GM23338 (cell line): ENCODE measurements at regions not wholly inside any gene's neighbourhood (a gene's known extent, or its start where the extent isn't known, plus 50 kb on each side); places are given as distances from the start of the nearest gene placed in this dataset.

Experiments
- CREB1 ChIP-seq: fragments of 250-450 bp; sonication (Bioruptor Pico); IDR thresholded peaks from 2 replicates; pipeline ENCODE4 v1.5.0; 2020; ENCODE audit warnings: low read depth, mild to moderate bottlenecking, moderate library complexity
- CTCF ChIP-seq, 2 experiments: fragments of 200-600 bp in 1 of 2; sonication (generic) in 1 of 2; conservative IDR thresholded peaks; 2 replicates each; pipeline versions ENCODE4 v1.5.1 to v1.6.1; 2016 to 2017; ENCODE audit warnings: antibody characterized with exemption in 2 of 2, low read depth in 2 of 2, mild to moderate bottlenecking in 2 of 2, moderate library complexity in 1 of 2
- EZH2 ChIP-seq: fragments of 200-600 bp; sonication (generic); IDR thresholded peaks from one replicate; pipeline ENCODE4 v1.8.0; 2017; ENCODE audit warnings: antibody characterized with exemption, mild to moderate bottlenecking, low read depth; ENCODE audit not compliant: unreplicated experiment
- EZH2phosphoT487 ChIP-seq: fragments of 200-600 bp; sonication (generic); IDR thresholded peaks from one replicate; pipeline ENCODE4 v1.8.1; 2018; ENCODE audit warnings: antibody characterized with exemption; ENCODE audit not compliant: unreplicated experiment
- JUNB ChIP-seq: IDR thresholded peaks from one replicate; pipeline ENCODE4 v1.6.1; 2016; ENCODE audit warnings: antibody characterized with exemption; ENCODE audit not compliant: unreplicated experiment
- POLR2AphosphoS5 ChIP-seq: IDR thresholded peaks from 2 replicates; pipeline ENCODE4 v1.6.1; 2016; ENCODE audit warnings: antibody characterized with exemption, low read depth
- REST ChIP-seq: IDR thresholded peaks from one replicate; pipeline ENCODE4 v1.6.1; 2018; ENCODE audit warnings: antibody characterized with exemption; ENCODE audit not compliant: unreplicated experiment
- STAT1 ChIP-seq: IDR thresholded peaks from one replicate; pipeline ENCODE4 v1.6.1; 2016; ENCODE audit warnings: antibody characterized with exemption; ENCODE audit not compliant: unreplicated experiment
- ZNF462 ChIP-seq: fragments of 250-450 bp; sonication (Bioruptor Pico); IDR thresholded peaks from 2 replicates; pipeline ENCODE4 v1.5.0; 2020; ENCODE audit warnings: mild to moderate bottlenecking, moderate library complexity

- no peak for TF ChIP-seq EZH2
- no peak for TF ChIP-seq POLR2AphosphoS5
- no peak for TF ChIP-seq EZH2phosphoT487
- TF ChIP-seq CTCF (conservative IDR thresholded peaks at IDR 0.05; ENCODE audit: low read depth in 2 of 2): no peak
- no peak for TF ChIP-seq CREB1 (CRISPR knock-in tag)
- no peak for TF ChIP-seq REST
- no peak for TF ChIP-seq JUNB
- TF ChIP-seq STAT1: no peak
- TF ChIP-seq ZNF462 (CRISPR knock-in tag): no peak
Observed at GRCh38 chr7:130908345-130909160, 174.5 kb upstream of the KLF14 start.
